ENCODE measurements at regions not wholly inside any gene's neighbourhood (a gene's known extent, or its start where the extent isn't known, plus 50 kb on each side); places are given as distances from the start of the nearest gene placed in this dataset.

- Histone ChIP-seq H3K4me3 (no peak overlapping the region), H3K27me3 (no peaks in the 10 kb centered on the region), H3K36me3 (no peaks in the 10 kb centered on the region), H3K4me1 (no peaks in the 10 kb centered on the region), H3K9me3 (no peaks in the 10 kb centered on the region), H3K27ac (no peak overlapping the region)
- TF ChIP-seq POLR2AphosphoS5 (IDR thresholded peaks at IDR 0.05) (no peak), POLR2A (IDR thresholded peaks at IDR 0.05) (no peak), CTCF (IDR thresholded peaks at IDR 0.05) (no peak), EP300 (IDR thresholded peaks at IDR 0.05) (no peak)
- 74% methylated on average over 1 of the region's 1 CpG for WGBS
- DNase-seq (ENCODE audit: low spot score in 2 of 2), result no peak
Observed at GRCh38 chr3:168973206-168973605, 690.3 kb downstream of the MECOM start.

- 89% methylated on average over 3 of the region's 3 CpGs for WGBS
- Histone ChIP-seq H3K4me3 (no peak overlapping the region), H3K4me1 (no peaks in the 10 kb centered on the region), H3K36me3 (no peaks in the 10 kb centered on the region), H3K27me3 (no peaks in the 10 kb centered on the region), H3K9me3 (no peaks in the 10 kb centered on the region), H3K27ac (no peak overlapping the region)
- DNase-seq (ENCODE audit: low spot score in 2 of 2), result no peak
- TF ChIP-seq EP300 (IDR thresholded peaks at IDR 0.05), result no peak
- TF ChIP-seq POLR2A (IDR thresholded peaks at IDR 0.05), result no peak
- no peak for TF ChIP-seq CTCF (IDR thresholded peaks at IDR 0.05)
- no peak for TF ChIP-seq POLR2AphosphoS5 (IDR thresholded peaks at IDR 0.05)
Observed at GRCh38 chr3:168968609-168969008, 694.9 kb downstream of the MECOM start.

GRCh38 chr3:168964736-168965135 lies 698.8 kb downstream of the MECOM start:
- Histone ChIP-seq H3K4me3 (no peak overlapping the region), H3K27me3 (no peaks in the 10 kb centered on the region), H3K36me3 (no peaks in the 10 kb centered on the region), H3K27ac (no peak overlapping the region), H3K4me1 (no peaks in the 10 kb centered on the region), H3K9me3 (no peaks in the 10 kb centered on the region)
- no peak for DNase-seq (ENCODE audit: low spot score in 2 of 2)
- no peak for TF ChIP-seq POLR2A (IDR thresholded peaks at IDR 0.05)
- WGBS, result 89% methylated on average over 9 of the region's 9 CpGs

- no peaks in the 10 kb centered on the region for H3K27me3 ChIP-seq
- no peak for DNase-seq (ENCODE audit: low spot score in 2 of 2)
- 62% methylated on average over 2 of the region's 2 CpGs for WGBS
Observed at GRCh38 chr3:168961271-168961670, 702.2 kb downstream of the MECOM start.

DNA sequence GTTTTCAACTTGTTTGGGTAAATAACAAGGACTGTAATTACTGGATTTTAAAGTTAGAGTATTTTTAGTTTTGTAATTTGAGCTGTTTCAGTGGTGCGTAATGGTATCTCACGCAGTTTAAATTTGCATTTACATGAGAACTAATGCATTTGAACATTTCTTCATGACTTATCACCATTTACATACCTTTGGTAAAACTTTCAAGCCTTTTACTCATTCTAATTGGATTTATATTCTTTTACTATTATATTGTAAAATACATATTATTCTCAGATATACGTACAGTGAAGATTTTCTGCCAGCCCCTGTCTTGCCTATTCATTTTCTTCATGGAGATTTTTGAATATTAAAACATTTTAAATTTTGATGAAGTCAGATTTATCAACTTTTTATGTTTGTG lies 703.8 kb downstream of the MECOM start:
- TF ChIP-seq CTCF (IDR thresholded peaks at IDR 0.05), result no peak
- TF ChIP-seq POLR2AphosphoS5 (IDR thresholded peaks at IDR 0.05), result no peak
- TF ChIP-seq EP300 (IDR thresholded peaks at IDR 0.05), result no peak
- Histone ChIP-seq H3K27ac (no peak overlapping the region), H3K4me1 (no peaks in the 10 kb centered on the region), H3K9me3 (no peaks in the 10 kb centered on the region), H3K36me3 (no peaks in the 10 kb centered on the region), H3K4me3 (no peak overlapping the region), H3K27me3 (no peaks in the 10 kb centered on the region)
- no peak for DNase-seq (ENCODE audit: low spot score in 2 of 2)
- WGBS, result 92% methylated on average over 3 of the region's 3 CpGs

More at GRCh38 chr3:168961271-168961670, 702.2 kb downstream of the MECOM start:
- H3K36me3 ChIP-seq, result no peaks in the 10 kb centered on the region
- no peaks in the 10 kb centered on the region for H3K4me1 ChIP-seq
- TF ChIP-seq CTCF (IDR thresholded peaks at IDR 0.05) (no peak), POLR2A (IDR thresholded peaks at IDR 0.05) (no peak), EP300 (IDR thresholded peaks at IDR 0.05) (no peak), POLR2AphosphoS5 (IDR thresholded peaks at IDR 0.05) (no peak)
- H3K9me3 ChIP-seq, result no peaks in the 10 kb centered on the region
- no peak overlapping the region for H3K4me3 ChIP-seq
- H3K27ac ChIP-seq, result no peak overlapping the region

DNA sequence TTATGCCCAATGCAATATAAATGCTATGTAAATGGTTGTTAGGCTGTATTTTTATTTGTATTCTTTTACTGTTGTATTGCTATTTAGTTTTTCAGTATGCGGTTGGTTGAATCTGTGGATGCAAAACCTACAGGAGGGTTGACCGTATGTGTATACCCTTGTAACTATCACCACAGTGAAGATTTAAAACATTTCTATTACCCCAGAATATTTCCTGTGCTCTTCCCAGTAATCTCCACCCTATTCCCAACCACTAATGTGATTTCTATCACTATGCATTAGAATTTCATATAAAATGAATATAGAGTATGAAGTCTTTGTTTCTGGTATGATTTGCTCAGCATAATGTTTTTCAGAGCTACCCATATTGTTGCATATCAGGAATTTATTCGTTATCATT lies 705.0 kb downstream of the MECOM start:
- H3K9me3 ChIP-seq, result no peaks in the 10 kb centered on the region
- no peak for DNase-seq (ENCODE audit: low spot score in 2 of 2)
- H3K4me3 ChIP-seq, result no peak overlapping the region
- H3K4me1 ChIP-seq, result no peaks in the 10 kb centered on the region
- no peaks in the 10 kb centered on the region for H3K27me3 ChIP-seq
- TF ChIP-seq POLR2A (IDR thresholded peaks at IDR 0.05) (no peak), POLR2AphosphoS5 (IDR thresholded peaks at IDR 0.05) (no peak), EP300 (IDR thresholded peaks at IDR 0.05) (no peak)
- no peaks in the 10 kb centered on the region for H3K36me3 ChIP-seq
- 84% methylated on average over 3 of the region's 3 CpGs for WGBS
- H3K27ac ChIP-seq, result no peak overlapping the region

Data from suprapubic skin (tissue), 4 donors.